ENCODE measurements at regions not wholly inside any gene's neighbourhood (a gene's known extent, or its start where the extent isn't known, plus 50 kb on each side); places are given as distances from the start of the nearest gene placed in this dataset.

DNA sequence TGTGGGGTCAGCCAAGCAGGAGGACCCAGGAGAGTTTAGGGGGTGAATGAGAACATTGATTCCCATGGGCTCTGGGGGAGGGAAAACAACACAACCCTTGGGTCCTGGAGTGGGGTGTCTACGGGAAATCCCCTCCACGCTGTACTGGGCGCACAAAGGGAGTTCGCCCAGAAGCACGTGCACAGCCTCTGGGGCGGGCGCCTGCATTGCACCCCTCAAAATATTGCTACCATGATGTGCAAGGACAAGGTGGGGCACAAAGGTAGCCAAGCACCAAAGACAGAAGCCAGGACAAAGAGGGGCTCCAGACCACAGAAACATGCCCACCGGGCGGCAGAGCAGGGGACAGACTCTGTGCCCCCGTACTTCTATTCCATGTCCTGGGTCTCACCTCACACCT is 74.9 kb upstream of the EIF5 start:
- no peak overlapping the region for H3K27ac ChIP-seq (ENCODE audit: extremely low read length, insufficient read depth, low read length)
- H3K4me2 ChIP-seq (ENCODE audit: low read depth, low read length): no peak overlapping the region
- no peaks in the 10 kb centered on the region for H3K36me3 ChIP-seq (replicated peaks in 1 of 2; ENCODE audit: control insufficient read depth in 1 of 2, insufficient read depth in 2 of 2, low read length in 2 of 2)
- no peak for DNase-seq (ENCODE audit: low spot score)
- no peak for ATAC-seq
- in situ Hi-C loops (cut with HindIII; ENCODE audit: extremely low pct_ligation_motif_present, low pct_unique_long_range_greater_than_20kb): no loop called here
- 0 out of 2 replicates have a peak, but pooled peaks cover 6% of the 10 kb centered on the region for H3K9me3 ChIP-seq (ENCODE audit: low read length)
- no peak overlapping the region for H3K4me3 ChIP-seq (replicated peaks in 1 of 3; ENCODE audit: insufficient read depth in 1 of 3, low read depth in 2 of 3, low read length in 3 of 3)
- no peak for FAIRE-seq
- no peaks in the 10 kb centered on the region for H3K79me2 ChIP-seq (ENCODE audit: insufficient read depth, low read length)
- TF ChIP-seq AGO2 (optimal IDR thresholded peaks at IDR 0.05; ENCODE audit: low read depth, low read length) (no peak), ZC3H13 (CRISPR knock-in tag; IDR thresholded peaks at IDR 0.05) (no peak)
- TF ChIP-seq, protein P1, sequence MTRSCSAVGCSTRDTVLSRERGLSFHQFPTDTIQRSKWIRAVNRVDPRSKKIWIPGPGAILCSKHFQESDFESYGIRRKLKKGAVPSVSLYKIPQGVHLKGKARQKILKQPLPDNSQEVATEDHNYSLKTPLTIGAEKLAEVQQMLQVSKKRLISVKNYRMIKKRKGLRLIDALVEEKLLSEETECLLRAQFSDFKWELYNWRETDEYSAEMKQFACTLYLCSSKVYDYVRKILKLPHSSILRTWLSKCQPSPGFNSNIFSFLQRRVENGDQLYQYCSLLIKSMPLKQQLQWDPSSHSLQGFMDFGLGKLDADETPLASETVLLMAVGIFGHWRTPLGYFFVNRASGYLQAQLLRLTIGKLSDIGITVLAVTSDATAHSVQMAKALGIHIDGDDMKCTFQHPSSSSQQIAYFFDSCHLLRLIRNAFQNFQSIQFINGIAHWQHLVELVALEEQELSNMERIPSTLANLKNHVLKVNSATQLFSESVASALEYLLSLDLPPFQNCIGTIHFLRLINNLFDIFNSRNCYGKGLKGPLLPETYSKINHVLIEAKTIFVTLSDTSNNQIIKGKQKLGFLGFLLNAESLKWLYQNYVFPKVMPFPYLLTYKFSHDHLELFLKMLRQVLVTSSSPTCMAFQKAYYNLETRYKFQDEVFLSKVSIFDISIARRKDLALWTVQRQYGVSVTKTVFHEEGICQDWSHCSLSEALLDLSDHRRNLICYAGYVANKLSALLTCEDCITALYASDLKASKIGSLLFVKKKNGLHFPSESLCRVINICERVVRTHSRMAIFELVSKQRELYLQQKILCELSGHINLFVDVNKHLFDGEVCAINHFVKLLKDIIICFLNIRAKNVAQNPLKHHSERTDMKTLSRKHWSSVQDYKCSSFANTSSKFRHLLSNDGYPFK (CRISPR knock-in tag; IDR thresholded peaks at IDR 0.05; ENCODE audit: borderline replicate concordance): no peak
- no TSS peak for BruUV-seq (replicated peaks)
- H3K27me3 ChIP-seq (ENCODE audit: control insufficient read depth in 1 of 2, insufficient read depth in 2 of 2, low read length in 2 of 2): no peaks in the 10 kb centered on the region; a peak in 1 of 5 replicates
- intact Hi-C loops (cut with micrococcal nuclease; ENCODE audit: unreplicated experiment): no loop called here
- H3K9ac ChIP-seq (ENCODE audit: insufficient read depth, low read depth, low read length): no peak overlapping the region
- CTCF ChIA-PET (ENCODE audit: low intra/inter-chr PET ratio, low total read pairs): no interaction called here
- peaks cover 39% of the 10 kb centered on the region for H3K4me1 ChIP-seq (ENCODE audit: insufficient read depth, low read length)
- H2AFZ ChIP-seq (ENCODE audit: low read length): no peak overlapping the region
- no peaks in the 10 kb centered on the region for H4K20me1 ChIP-seq (ENCODE audit: insufficient read depth, low read length)
- 94% methylated on average over 8 of the region's 10 CpGs for WGBS (ENCODE audit: low lambda C conversion rate)
- POLR2A ChIA-PET: interaction anchor here (0.9 to 1.3 kb wide), 2 partner anchors 9 to 75 kb away, joined by 3 read pairs; partner anchors contain the start of gene EIF5

DNA sequence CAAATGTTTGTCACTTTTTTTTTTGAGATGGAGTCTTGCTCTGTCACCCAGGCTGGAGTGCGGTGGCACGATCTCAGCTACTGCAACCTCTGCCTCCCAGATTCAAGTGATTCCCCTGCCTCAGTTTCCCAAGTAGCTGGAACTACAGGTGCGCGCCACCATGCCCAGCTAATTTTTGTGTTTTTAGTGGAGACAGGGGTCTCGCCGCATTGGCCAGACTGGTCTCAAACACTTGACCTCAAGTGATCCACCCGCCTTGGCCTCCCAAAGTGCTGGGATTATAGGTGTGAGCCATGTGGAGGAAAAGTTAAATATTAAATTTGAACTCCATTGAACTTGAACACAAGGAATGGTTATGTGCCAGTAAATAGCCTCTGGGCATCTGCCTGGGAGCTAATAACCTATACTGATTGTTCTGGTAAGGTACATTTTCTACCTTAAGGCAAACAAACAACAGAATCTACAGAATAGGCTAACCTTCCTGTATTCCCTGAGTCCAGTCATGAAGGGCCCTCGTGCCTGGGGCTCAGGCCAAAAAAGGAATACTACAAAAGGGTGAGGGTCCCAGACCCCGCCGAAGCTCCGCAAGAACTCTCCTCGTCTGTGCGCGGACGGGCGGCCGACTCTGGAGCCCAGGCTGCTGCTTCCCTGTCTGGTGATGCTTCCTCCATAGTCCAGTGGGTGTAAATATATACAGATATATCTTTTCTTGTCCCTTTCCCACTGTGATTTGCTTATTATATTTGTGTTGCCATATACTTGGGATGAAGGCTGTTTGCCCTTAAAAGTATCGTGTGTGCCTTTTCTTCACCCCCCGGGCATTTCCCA is 74.0 kb upstream of the EIF5 start:
- TSS peak; percentile 93 for BruUV-seq (replicated peaks)
- Histone ChIP-seq H3K27ac (ENCODE audit: extremely low read length, insufficient read depth, low read length) (peak overlapping the region; percentile 40), H3K4me1 (ENCODE audit: insufficient read depth, low read length) (peaks cover 36% of the 10 kb centered on the region), H3K79me2 (ENCODE audit: insufficient read depth, low read length) (no peaks in the 10 kb centered on the region), H3K27me3 (ENCODE audit: control insufficient read depth in 1 of 2, insufficient read depth in 2 of 2, low read length in 2 of 2) (no peaks in the 10 kb centered on the region; a peak in 1 of 5 replicates), H3K9me3 (ENCODE audit: low read length) (0 out of 2 replicates have a peak, but pooled peaks cover 6% of the 10 kb centered on the region), H3K4me3 (replicated peaks in 1 of 3; ENCODE audit: insufficient read depth in 1 of 3, low read depth in 2 of 3, low read length in 3 of 3) (peak overlapping the region; percentile 68 to 75 (median 75)), H3K36me3 (replicated peaks in 1 of 2; ENCODE audit: control insufficient read depth in 1 of 2, insufficient read depth in 2 of 2, low read length in 2 of 2) (no peaks in the 10 kb centered on the region), H3K9ac (ENCODE audit: insufficient read depth, low read depth, low read length) (peak overlapping the region; percentile 48), H3K4me2 (ENCODE audit: low read depth, low read length) (peak overlapping the region; percentile 95), H4K20me1 (ENCODE audit: insufficient read depth, low read length) (no peaks in the 10 kb centered on the region), H2AFZ (ENCODE audit: low read length) (peak overlapping the region; percentile 75)
- WGBS (ENCODE audit: low lambda C conversion rate): 6% methylated on average over 16 of the region's 19 CpGs
- in situ Hi-C loops (cut with HindIII; ENCODE audit: extremely low pct_ligation_motif_present, low pct_unique_long_range_greater_than_20kb): no loop called here
- CTCF ChIA-PET (ENCODE audit: low intra/inter-chr PET ratio, low total read pairs): no interaction called here
- FAIRE-seq (no peak), DNase-seq (ENCODE audit: low spot score) (no peak), ATAC-seq (peak; percentile 91)
- POLR2A ChIA-PET: interaction anchor here (0.9 to 2.3 kb wide), 7 partner anchors 8 to 161 kb away, joined by 3 to 20 read pairs (median 3); partner anchors contain the start of gene EIF5
- intact Hi-C loops (cut with micrococcal nuclease; ENCODE audit: unreplicated experiment): no loop called here
- TF ChIP-seq TERF1 (CRISPR knock-in tag; IDR thresholded peaks at IDR 0.05): no peak
- no peak for TF ChIP-seq ZNF335 (CRISPR knock-in tag; IDR thresholded peaks at IDR 0.05)
- TF ChIP-seq ASH2L (IDR thresholded peaks at IDR 0.05; ENCODE audit: insufficient read length, low read depth, low read length): peak; percentile 24
- TF ChIP-seq, protein P2, sequence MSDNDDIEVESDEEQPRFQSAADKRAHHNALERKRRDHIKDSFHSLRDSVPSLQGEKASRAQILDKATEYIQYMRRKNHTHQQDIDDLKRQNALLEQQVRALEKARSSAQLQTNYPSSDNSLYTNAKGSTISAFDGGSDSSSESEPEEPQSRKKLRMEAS (IDR thresholded peaks at IDR 0.05): peak; percentile 50; the same call in 1 of the 2 replicates
- 0 out of 2 replicates have a peak, but pooled peaks have one; percentile 24 for TF ChIP-seq UBTF (CRISPR knock-in tag; IDR thresholded peaks at IDR 0.05)

All from HepG2 (cell line).